ENCODE measurements at regions not wholly inside any gene's neighbourhood (a gene's known extent, or its start where the extent isn't known, plus 50 kb on each side); places are given as distances from the start of the nearest gene placed in this dataset.

DNA sequence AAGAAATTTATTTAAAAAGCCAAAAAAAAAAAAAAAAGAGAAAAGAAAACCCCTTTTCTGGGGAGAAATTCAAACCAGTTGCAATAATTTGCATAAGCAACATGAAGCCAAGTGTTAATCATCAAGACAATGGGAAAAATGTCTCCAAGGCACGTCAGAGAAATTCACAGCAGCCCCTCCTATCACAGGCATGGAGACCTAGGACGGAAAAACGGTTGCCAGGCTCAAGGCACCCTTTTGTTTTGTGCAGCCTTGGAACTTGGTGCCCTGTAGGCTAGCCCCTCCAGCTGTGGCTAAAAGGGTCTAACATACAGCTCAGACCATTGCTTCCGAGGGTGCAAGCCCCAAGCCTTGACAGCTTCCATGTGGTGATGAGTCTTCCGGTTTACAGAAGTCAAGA is 509.2 kb upstream of the SOX11 start:
- POLR2A ChIA-PET: no interaction called here
- Histone ChIP-seq H3K27me3 (ENCODE audit: control insufficient read depth, insufficient read depth, low read length) (no peaks in the 10 kb centered on the region), H3K36me3 (ENCODE audit: control insufficient read depth, insufficient read depth, low read length) (no peaks in the 10 kb centered on the region), H3K4me3 (ENCODE audit: low read depth, low read length) (no peak overlapping the region)
- TF ChIP-seq, protein P1, sequence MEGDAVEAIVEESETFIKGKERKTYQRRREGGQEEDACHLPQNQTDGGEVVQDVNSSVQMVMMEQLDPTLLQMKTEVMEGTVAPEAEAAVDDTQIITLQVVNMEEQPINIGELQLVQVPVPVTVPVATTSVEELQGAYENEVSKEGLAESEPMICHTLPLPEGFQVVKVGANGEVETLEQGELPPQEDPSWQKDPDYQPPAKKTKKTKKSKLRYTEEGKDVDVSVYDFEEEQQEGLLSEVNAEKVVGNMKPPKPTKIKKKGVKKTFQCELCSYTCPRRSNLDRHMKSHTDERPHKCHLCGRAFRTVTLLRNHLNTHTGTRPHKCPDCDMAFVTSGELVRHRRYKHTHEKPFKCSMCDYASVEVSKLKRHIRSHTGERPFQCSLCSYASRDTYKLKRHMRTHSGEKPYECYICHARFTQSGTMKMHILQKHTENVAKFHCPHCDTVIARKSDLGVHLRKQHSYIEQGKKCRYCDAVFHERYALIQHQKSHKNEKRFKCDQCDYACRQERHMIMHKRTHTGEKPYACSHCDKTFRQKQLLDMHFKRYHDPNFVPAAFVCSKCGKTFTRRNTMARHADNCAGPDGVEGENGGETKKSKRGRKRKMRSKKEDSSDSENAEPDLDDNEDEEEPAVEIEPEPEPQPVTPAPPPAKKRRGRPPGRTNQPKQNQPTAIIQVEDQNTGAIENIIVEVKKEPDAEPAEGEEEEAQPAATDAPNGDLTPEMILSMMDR (IDR thresholded peaks at IDR 0.05; ENCODE audit: insufficient read depth, low read depth, low read length): no peak
- CTCF ChIA-PET: no interaction called here
- no peak for DNase-seq (ENCODE audit: low read depth)

DNA sequence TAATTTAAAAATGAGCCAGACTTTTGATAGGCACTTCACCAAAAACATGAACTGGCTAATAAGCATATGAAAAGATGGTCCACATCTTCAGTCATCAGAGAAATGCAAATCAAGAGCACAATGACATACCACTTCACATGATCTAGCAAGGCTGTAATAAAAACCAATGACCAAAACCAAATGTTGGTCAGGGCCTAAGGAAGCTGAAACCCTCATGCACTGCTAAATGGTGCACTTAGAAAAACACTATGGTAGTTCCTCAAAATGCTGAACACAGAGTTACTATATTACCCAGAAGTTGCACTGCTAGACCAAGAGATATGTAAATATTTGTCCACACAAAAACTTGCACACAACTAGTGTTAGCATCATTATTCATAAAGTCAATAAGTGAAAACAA is 504.9 kb upstream of the SOX11 start:
- TF ChIP-seq, protein P1 (IDR thresholded peaks at IDR 0.05; ENCODE audit: insufficient read depth, low read depth, low read length): no peak
- no peak overlapping the region for H3K4me3 ChIP-seq (ENCODE audit: low read depth, low read length)
- H3K36me3 ChIP-seq (ENCODE audit: control insufficient read depth, insufficient read depth, low read length): no peaks in the 10 kb centered on the region
- POLR2A ChIA-PET: no interaction called here
- DNase-seq (ENCODE audit: low read depth): no peak
- CTCF ChIA-PET: no interaction called here
- no peaks in the 10 kb centered on the region for H3K27me3 ChIP-seq (ENCODE audit: control insufficient read depth, insufficient read depth, low read length)

DNA sequence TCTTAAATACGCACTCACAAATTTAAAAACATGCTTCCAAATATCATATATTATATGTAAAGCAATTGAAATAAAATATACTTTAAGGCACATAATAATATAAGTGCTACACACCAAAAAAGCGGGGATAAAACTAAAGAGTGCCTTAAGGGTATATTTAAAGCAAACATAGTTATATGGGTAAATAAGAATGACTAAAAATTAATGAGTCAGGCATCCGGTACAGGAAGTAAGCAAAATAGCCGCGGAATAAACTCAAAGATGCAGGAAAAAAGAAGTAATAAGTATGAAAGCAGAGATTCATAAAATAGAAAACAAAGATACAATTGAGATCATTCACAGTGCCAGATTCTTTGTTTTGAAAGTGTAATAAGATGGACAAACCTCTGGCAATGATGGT is 503.5 kb upstream of the SOX11 start:
- POLR2A ChIA-PET: no interaction called here
- no peaks in the 10 kb centered on the region for H3K36me3 ChIP-seq (ENCODE audit: control insufficient read depth, insufficient read depth, low read length)
- H3K27me3 ChIP-seq (ENCODE audit: control insufficient read depth, insufficient read depth, low read length): no peaks in the 10 kb centered on the region
- TF ChIP-seq, protein P1 (IDR thresholded peaks at IDR 0.05; ENCODE audit: insufficient read depth, low read depth, low read length): no peak
- DNase-seq (ENCODE audit: low read depth): no peak
- no peak overlapping the region for H3K4me3 ChIP-seq (ENCODE audit: low read depth, low read length)
- CTCF ChIA-PET: no interaction called here

DNA sequence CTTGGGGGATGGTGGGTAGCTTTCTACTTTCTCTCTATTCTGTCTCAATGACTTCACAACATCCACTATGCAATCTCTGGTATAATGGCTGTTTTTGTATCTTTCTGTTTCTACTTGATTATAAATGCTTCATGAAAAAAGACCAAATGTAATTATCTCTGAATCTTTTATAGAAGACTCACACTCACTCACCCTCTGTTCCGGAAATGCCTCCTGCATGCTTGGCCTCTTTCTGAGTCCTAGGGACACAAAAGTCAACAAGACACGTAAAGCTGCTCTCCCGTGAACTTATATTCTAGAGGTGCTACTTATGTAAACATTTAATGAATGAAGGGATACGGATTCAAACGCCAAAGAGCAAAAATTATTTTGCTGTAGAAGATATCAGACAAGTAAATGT is 502.2 kb upstream of the SOX11 start:
- Histone ChIP-seq H3K36me3 (ENCODE audit: control insufficient read depth, insufficient read depth, low read length) (no peaks in the 10 kb centered on the region), H3K27me3 (ENCODE audit: control insufficient read depth, insufficient read depth, low read length) (no peaks in the 10 kb centered on the region), H3K4me3 (ENCODE audit: low read depth, low read length) (no peak overlapping the region)
- ChIA-PET POLR2A (no interaction called here), CTCF (no interaction called here)
- DNase-seq (ENCODE audit: low read depth): no peak
- TF ChIP-seq, protein P1 (IDR thresholded peaks at IDR 0.05; ENCODE audit: insufficient read depth, low read depth, low read length): no peak

DNA sequence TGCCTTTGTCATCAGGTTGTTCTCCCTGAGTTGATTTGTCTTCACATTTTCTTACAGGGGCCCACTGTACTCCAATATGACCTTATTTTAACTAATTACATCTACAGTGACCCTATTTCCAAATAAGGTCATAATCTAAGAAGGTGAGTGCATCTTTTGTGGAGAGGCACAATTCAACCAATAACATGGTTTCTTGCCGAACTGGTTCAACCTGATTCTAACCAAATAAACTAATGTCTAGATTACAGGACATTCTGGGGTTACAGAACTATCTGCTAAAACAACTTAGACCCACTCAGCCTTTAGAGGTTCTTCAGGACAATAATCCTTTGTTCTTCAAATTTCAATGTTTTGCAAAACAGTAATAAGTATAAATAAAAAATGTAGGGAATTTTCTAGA is 496.5 kb upstream of the SOX11 start:
- TF ChIP-seq, protein P1 (IDR thresholded peaks at IDR 0.05; ENCODE audit: insufficient read depth, low read depth, low read length): no peak
- ChIA-PET POLR2A (no interaction called here), CTCF (interaction anchor here (0.6 kb wide), 1 partner anchor 256 kb away, joined by 3 read pairs; no protein-coding TSS in a partner anchor)

More for the DNA sequence above, 496.5 kb upstream of the SOX11 start:
- Histone ChIP-seq H3K36me3 (ENCODE audit: control insufficient read depth, insufficient read depth, low read length) (no peaks in the 10 kb centered on the region), H3K27me3 (ENCODE audit: control insufficient read depth, insufficient read depth, low read length) (no peaks in the 10 kb centered on the region), H3K4me3 (ENCODE audit: low read depth, low read length) (no peak overlapping the region)
- DNase-seq (ENCODE audit: low read depth): no peak

All from BJ (cell line).